ENCODE measurements at regions not wholly inside any gene's neighbourhood (a gene's known extent, or its start where the extent isn't known, plus 50 kb on each side); places are given as distances from the start of the nearest gene placed in this dataset.

DNA sequence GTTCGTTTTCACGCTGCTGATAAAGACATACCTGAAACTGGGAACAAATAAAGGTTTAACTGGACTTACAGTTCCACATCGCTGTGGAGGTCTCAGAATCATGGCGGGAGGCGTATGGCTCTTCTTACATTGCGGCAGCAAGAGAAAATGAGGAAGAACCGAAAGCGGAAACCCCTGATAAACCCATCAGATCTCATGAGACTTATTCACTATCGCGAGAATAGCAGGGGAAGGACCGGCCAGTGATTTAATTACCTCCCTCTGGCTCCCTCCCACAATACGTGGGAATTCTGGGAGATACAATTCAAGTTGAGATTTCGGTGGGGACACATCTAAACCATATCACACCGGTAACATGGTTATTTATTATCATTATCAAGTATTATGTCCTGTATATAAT lies 2204.5 kb downstream of the ARAP2 start:
- TF ChIP-seq, protein P1, sequence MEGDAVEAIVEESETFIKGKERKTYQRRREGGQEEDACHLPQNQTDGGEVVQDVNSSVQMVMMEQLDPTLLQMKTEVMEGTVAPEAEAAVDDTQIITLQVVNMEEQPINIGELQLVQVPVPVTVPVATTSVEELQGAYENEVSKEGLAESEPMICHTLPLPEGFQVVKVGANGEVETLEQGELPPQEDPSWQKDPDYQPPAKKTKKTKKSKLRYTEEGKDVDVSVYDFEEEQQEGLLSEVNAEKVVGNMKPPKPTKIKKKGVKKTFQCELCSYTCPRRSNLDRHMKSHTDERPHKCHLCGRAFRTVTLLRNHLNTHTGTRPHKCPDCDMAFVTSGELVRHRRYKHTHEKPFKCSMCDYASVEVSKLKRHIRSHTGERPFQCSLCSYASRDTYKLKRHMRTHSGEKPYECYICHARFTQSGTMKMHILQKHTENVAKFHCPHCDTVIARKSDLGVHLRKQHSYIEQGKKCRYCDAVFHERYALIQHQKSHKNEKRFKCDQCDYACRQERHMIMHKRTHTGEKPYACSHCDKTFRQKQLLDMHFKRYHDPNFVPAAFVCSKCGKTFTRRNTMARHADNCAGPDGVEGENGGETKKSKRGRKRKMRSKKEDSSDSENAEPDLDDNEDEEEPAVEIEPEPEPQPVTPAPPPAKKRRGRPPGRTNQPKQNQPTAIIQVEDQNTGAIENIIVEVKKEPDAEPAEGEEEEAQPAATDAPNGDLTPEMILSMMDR (IDR thresholded peaks at IDR 0.05): no peak
- Histone ChIP-seq H3K27ac (no peak overlapping the region), H3K27me3 (ENCODE audit: control insufficient read depth, insufficient read depth, low read length) (no peaks in the 10 kb centered on the region), H2AFZ (no peak overlapping the region), H3K9ac (no peak overlapping the region), H3K4me2 (ENCODE audit: low read length) (no peak overlapping the region), H3K4me1 (no peaks in the 10 kb centered on the region), H3K4me3 (ENCODE audit: low read depth, low read length) (no peak overlapping the region), H3K9me3 (ENCODE audit: control insufficient read depth, low read length) (no peaks in the 10 kb centered on the region), H3K79me2 (no peaks in the 10 kb centered on the region), H3K36me3 (ENCODE audit: control insufficient read depth, insufficient read depth, low read length) (no peaks in the 10 kb centered on the region)

DNA sequence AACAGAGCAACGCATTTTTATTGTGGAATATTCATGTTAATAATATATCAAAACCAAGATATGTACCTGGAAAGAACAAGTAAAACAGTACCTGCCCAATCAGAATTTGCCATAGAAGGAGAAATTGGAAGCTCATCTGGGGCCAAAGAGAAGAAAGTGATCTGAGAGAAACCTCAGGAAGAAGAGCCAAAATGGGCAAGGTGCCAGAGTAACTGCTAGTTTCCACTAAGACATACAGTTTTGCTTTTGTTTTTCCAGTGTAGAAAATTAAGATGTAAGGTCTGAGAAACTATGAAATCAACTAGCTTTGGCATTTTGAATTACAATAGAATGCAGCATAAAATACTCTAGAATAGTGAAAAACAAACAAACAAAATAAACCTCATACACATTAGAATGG lies 2201.2 kb downstream of the ARAP2 start:
- TF ChIP-seq, protein P1 (IDR thresholded peaks at IDR 0.05): no peak

DNA sequence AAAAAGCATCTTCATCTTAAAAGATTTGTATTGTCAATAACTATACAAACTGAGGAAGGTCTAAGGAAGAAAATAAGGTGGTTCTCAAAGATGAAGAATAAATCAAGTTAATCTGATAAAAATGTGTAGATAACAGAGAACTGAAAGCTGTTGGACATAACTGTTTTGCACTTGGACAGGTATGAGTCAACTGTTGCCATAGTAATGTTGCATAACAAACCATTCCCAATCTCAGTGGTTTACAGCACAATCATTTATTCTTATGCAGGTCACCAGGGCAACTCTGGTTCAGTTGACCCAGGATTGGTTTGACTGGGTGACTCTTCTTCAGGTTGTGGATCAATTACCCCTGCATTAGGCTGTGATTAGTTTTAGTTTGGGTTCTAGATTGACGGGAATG lies 2197.7 kb downstream of the ARAP2 start:
- H3K79me2 ChIP-seq: no peaks in the 10 kb centered on the region
- H3K9ac ChIP-seq: no peak overlapping the region
- H3K9me3 ChIP-seq (ENCODE audit: control insufficient read depth, low read length): no peaks in the 10 kb centered on the region
- H3K4me1 ChIP-seq: no peaks in the 10 kb centered on the region
- no peak overlapping the region for H3K4me2 ChIP-seq (ENCODE audit: low read length)
- TF ChIP-seq, protein P1 (IDR thresholded peaks at IDR 0.05): no peak
- H3K27ac ChIP-seq: no peak overlapping the region
- no peak overlapping the region for H3K4me3 ChIP-seq (ENCODE audit: low read depth, low read length)
- no peaks in the 10 kb centered on the region for H3K27me3 ChIP-seq (ENCODE audit: control insufficient read depth, insufficient read depth, low read length)
- no peak overlapping the region for H2AFZ ChIP-seq
- no peaks in the 10 kb centered on the region for H3K36me3 ChIP-seq (ENCODE audit: control insufficient read depth, insufficient read depth, low read length)

More for the DNA sequence above, 2201.2 kb downstream of the ARAP2 start:
- no peaks in the 10 kb centered on the region for H3K79me2 ChIP-seq
- no peak overlapping the region for H2AFZ ChIP-seq
- H3K27me3 ChIP-seq (ENCODE audit: control insufficient read depth, insufficient read depth, low read length): no peaks in the 10 kb centered on the region
- no peak overlapping the region for H3K4me2 ChIP-seq (ENCODE audit: low read length)
- no peaks in the 10 kb centered on the region for H3K4me1 ChIP-seq
- no peak overlapping the region for H3K9ac ChIP-seq
- no peak overlapping the region for H3K27ac ChIP-seq
- H3K4me3 ChIP-seq (ENCODE audit: low read depth, low read length): no peak overlapping the region
- no peaks in the 10 kb centered on the region for H3K36me3 ChIP-seq (ENCODE audit: control insufficient read depth, insufficient read depth, low read length)
- H3K9me3 ChIP-seq (ENCODE audit: control insufficient read depth, low read length): no peaks in the 10 kb centered on the region

DNA sequence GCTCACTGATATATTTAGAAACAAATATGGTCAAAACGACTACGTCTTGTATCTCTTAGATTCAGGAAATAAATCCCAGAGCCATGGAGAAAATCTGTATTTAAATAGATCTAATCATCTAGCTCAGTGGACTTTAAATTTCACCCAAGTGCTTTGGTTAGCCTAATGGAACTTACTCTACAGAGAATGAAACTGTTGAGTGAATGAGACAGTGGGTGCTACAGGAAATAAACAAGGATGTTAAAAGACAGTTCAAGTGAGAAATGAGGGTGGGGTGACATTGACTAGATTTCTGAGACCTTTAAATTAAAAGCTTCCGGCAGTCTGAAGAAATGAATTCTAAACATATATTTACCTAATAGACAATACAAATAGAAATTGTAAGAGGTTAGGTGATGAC lies 2197.0 kb downstream of the ARAP2 start:
- Histone ChIP-seq H3K79me2 (no peaks in the 10 kb centered on the region), H3K9me3 (ENCODE audit: control insufficient read depth, low read length) (no peaks in the 10 kb centered on the region), H3K4me1 (no peaks in the 10 kb centered on the region), H3K27ac (no peak overlapping the region), H2AFZ (no peak overlapping the region), H3K27me3 (ENCODE audit: control insufficient read depth, insufficient read depth, low read length) (no peaks in the 10 kb centered on the region), H3K4me2 (ENCODE audit: low read length) (no peak overlapping the region), H3K36me3 (ENCODE audit: control insufficient read depth, insufficient read depth, low read length) (no peaks in the 10 kb centered on the region), H3K9ac (no peak overlapping the region), H3K4me3 (ENCODE audit: low read depth, low read length) (no peak overlapping the region)
- TF ChIP-seq, protein P1 (IDR thresholded peaks at IDR 0.05): no peak

DNA sequence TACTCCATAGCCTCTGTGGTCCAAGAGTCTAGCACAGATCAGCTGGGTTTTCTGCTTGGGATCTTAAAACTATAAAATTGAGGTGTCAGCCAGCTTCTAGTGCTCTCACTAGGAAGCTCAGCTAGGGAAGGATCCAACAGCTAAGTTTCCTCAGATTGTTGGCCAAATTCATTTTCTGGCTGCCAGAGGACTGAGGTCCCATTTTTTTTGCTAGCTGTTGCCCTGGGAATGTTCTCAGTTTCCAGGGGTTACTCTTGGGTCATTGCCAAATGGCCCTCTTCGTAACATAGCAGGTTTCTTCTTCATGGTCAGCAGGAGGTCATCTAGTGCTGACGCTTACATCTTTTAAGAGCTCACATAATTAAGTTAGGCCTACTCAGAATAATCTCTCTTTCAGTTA lies 2178.2 kb downstream of the ARAP2 start:
- Histone ChIP-seq H3K27ac (no peak overlapping the region), H3K27me3 (ENCODE audit: control insufficient read depth, insufficient read depth, low read length) (no peaks in the 10 kb centered on the region), H3K9me3 (ENCODE audit: control insufficient read depth, low read length) (no peaks in the 10 kb centered on the region), H3K36me3 (ENCODE audit: control insufficient read depth, insufficient read depth, low read length) (no peaks in the 10 kb centered on the region), H2AFZ (no peak overlapping the region), H3K4me3 (ENCODE audit: low read depth, low read length) (no peak overlapping the region), H3K9ac (no peak overlapping the region), H3K4me2 (ENCODE audit: low read length) (no peak overlapping the region), H3K4me1 (no peaks in the 10 kb centered on the region), H3K79me2 (no peaks in the 10 kb centered on the region)
- TF ChIP-seq, protein P1 (IDR thresholded peaks at IDR 0.05): no peak
